Tibial artery (tissue), 4 donors: ENCODE measurements at regions not wholly inside any gene's neighbourhood (a gene's known extent, or its start where the extent isn't known, plus 50 kb on each side); places are given as distances from the start of the nearest gene placed in this dataset.

Source experiments
- DNase-seq, 2 donors: peaks; one replicate each; pipeline ENCODE4 v3.0.0-alpha.2; 2019
- H3K27ac ChIP-seq, 2 donors: fragments of 200-600 bp; sonication (generic) in 1 of 2; 1 replicate in 1 of 2; 2 replicates in 1 of 2; pipeline ENCODE4 v1.5.1; 2018 to 2019; ENCODE audit warnings: mild to moderate bottlenecking in 1 of 2
- H3K27me3 ChIP-seq, 2 donors: fragments of 200-600 bp; sonication (generic) in 1 of 2; one replicate each; pipeline versions ENCODE4 v1.5.1 to v1.6.0; 2016 to 2019
- H3K36me3 ChIP-seq, 3 donors: fragments of 200-600 bp; sonication (generic) in 2 of 3; one replicate each; pipeline ENCODE4 v1.5.1; 2016 to 2019; ENCODE audit warnings: mild to moderate bottlenecking in 2 of 3
- H3K4me1 ChIP-seq, 4 donors: fragments of 200-600 bp; sonication (generic) in 2 of 4; 1 replicate in 3 of 4; 2 replicates in 1 of 4; pipeline ENCODE4 v1.5.1; 2016 to 2019
- H3K4me3 ChIP-seq, 2 donors: fragments of 200-600 bp; sonication (generic) in 1 of 2; 1 replicate in 1 of 2; 2 replicates in 1 of 2; pipeline ENCODE4 v1.5.1; 2018 to 2019; ENCODE audit warnings: mild to moderate bottlenecking in 2 of 2
- H3K9me3 ChIP-seq, 3 donors: fragments of 200-600 bp; sonication (generic) in 1 of 3; one replicate each; pipeline ENCODE4 v1.5.1; 2016 to 2019
- intact Hi-C: fragments of 100-400 bp; cut with DNase I; formaldehyde crosslinking; loops from one replicate; pipeline ENCODE4 v1.15.0; 2023; ENCODE audit warnings: low total_unique reads
- TF ChIP-seq, protein P1 (sequence below), 2 experiments: fragments of 200-600 bp in 1 of 2; fragments of 450-650 bp in 1 of 2; IDR thresholded peaks; one replicate each; pipeline ENCODE4 v1.5.1; 2017 to 2019; ENCODE audit warnings: antibody characterized with exemption in 2 of 2, mild to moderate bottlenecking in 1 of 2, moderate library complexity in 1 of 2

DNA sequence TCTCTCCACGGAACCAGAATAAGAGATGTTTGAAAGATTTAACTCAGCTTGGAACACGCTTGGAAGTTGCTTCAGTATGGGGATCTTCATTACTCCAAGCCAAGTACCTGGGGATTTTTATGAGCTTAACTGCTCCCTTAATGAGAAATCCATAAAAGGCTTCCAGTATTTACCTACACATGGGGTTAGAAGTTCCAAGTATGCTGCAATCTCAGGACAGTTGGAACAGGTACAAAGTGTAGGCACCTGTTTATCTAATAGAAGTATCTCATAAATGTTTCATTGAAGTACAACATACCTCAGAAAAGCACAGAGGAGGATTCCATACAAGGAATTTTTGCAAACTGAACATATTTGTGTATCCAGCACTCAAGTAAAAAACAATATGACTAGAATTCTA, 161.6 kb upstream of the PIRT start:
- TF ChIP-seq, protein P1, sequence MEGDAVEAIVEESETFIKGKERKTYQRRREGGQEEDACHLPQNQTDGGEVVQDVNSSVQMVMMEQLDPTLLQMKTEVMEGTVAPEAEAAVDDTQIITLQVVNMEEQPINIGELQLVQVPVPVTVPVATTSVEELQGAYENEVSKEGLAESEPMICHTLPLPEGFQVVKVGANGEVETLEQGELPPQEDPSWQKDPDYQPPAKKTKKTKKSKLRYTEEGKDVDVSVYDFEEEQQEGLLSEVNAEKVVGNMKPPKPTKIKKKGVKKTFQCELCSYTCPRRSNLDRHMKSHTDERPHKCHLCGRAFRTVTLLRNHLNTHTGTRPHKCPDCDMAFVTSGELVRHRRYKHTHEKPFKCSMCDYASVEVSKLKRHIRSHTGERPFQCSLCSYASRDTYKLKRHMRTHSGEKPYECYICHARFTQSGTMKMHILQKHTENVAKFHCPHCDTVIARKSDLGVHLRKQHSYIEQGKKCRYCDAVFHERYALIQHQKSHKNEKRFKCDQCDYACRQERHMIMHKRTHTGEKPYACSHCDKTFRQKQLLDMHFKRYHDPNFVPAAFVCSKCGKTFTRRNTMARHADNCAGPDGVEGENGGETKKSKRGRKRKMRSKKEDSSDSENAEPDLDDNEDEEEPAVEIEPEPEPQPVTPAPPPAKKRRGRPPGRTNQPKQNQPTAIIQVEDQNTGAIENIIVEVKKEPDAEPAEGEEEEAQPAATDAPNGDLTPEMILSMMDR (IDR thresholded peaks at IDR 0.05) = no peak
- no peaks in the 10 kb centered on the region for H3K27me3 ChIP-seq
- H3K27ac ChIP-seq = no peak overlapping the region
- intact Hi-C loops = no loop called here
- H3K9me3 ChIP-seq = no peaks in the 10 kb centered on the region
- no peaks in the 10 kb centered on the region for H3K4me1 ChIP-seq
- no peak for DNase-seq
- H3K36me3 ChIP-seq = no peaks in the 10 kb centered on the region
- H3K4me3 ChIP-seq = no peak overlapping the region

GRCh38 chr17:10993126-10993525, 155.2 kb upstream of the PIRT start:
- no peak overlapping the region for H3K4me3 ChIP-seq
- TF ChIP-seq, protein P1 (IDR thresholded peaks at IDR 0.05) = no peak
- intact Hi-C loops = no loop called here
- H3K27me3 ChIP-seq = no peaks in the 10 kb centered on the region
- H3K36me3 ChIP-seq = no peaks in the 10 kb centered on the region
- H3K9me3 ChIP-seq = no peaks in the 10 kb centered on the region
- no peak overlapping the region for H3K27ac ChIP-seq
- DNase-seq = no peak
- H3K4me1 ChIP-seq = no peaks in the 10 kb centered on the region

DNA sequence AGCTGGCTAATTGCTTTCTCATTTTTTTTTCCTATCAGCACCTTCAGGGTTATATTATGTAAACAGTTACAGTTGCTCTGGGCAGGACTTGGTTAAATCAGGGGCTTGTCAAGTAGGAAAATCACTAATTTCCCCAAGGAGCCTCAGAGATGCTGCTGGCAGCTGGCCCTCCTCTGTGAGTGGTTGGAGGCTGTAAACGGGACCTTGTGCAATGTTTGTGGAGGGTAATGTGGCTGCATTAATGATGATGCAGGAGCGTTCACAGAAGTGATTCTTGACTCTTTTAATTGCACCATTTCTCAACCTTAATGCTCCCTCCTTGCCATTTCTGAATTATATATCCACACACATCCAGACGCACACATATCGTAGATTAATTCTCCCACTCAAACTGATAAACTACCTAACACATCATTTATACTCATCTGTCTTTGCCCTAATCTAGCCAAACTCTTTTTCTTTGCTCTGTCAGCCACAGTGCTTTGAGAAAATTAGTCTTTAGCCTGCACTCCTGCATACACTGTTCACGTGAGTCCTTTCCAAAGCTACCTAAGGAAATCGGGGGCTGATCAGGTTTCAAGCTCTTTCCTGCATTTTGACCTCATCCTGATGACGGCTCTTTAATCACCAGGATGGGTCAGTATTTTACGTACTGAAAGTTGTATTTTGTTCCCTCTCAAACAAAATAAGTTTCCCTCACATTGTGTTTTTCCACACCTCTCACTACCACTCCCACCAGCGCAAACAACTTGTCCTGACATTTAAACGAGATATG, 154.4 kb upstream of the PIRT start:
- no peaks in the 10 kb centered on the region for H3K36me3 ChIP-seq
- TF ChIP-seq, protein P1 (IDR thresholded peaks at IDR 0.05) = no peak
- no peak overlapping the region for H3K4me3 ChIP-seq
- no peak overlapping the region for H3K27ac ChIP-seq
- no peak for DNase-seq
- H3K9me3 ChIP-seq = no peaks in the 10 kb centered on the region
- no peaks in the 10 kb centered on the region for H3K4me1 ChIP-seq
- no peaks in the 10 kb centered on the region for H3K27me3 ChIP-seq
- intact Hi-C loops = no loop called here

DNA sequence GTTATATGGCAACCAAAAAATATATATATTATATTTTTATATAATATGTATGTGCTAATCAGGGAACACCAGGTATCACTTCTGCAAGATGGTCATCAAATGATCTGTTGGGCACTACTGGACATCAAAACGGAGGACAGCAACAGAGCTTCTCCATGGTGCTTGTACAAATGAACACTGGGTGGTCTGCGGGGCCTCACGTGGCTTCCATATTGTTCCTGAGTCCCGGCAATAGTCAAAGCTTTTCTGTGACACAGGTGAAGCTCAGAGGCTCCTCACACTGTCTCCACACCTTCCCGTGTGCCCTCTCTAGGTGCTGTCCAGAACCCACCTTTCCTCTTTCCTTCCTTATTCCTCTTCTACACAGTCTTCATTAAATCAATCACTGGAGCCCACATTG, 149.9 kb upstream of the PIRT start:
- TF ChIP-seq, protein P1 (IDR thresholded peaks at IDR 0.05) = no peak
- Histone ChIP-seq H3K27ac (no peak overlapping the region), H3K4me1 (no peaks in the 10 kb centered on the region), H3K27me3 (no peaks in the 10 kb centered on the region), H3K9me3 (no peaks in the 10 kb centered on the region), H3K36me3 (no peaks in the 10 kb centered on the region), H3K4me3 (no peak overlapping the region)
- no peak for DNase-seq
- intact Hi-C loops = no loop called here

DNA sequence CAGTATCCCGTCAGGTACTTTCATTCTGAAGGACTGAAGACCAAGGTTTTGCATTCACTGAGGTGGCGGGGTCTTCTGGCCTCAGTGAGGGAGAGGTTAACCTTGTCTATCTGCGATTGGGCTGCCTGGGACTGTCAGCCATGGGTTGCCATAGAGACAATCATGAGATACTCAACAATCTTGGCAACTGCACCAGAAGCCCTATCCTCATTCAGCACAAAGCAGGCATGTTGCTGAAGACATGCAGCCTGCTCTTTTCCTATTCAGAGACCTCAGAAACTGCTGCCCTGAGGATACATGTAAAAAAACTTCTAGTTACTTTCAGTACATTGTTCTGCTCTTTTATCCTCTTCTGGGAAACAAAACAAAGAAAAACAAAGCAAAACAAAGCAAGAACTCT, 146.3 kb upstream of the PIRT start:
- no peaks in the 10 kb centered on the region for H3K36me3 ChIP-seq
- H3K4me1 ChIP-seq = no peaks in the 10 kb centered on the region
- intact Hi-C loops = no loop called here
- no peak for DNase-seq
- TF ChIP-seq, protein P1 (IDR thresholded peaks at IDR 0.05) = no peak
- H3K27me3 ChIP-seq = no peaks in the 10 kb centered on the region
- no peaks in the 10 kb centered on the region for H3K9me3 ChIP-seq
- H3K4me3 ChIP-seq = no peak overlapping the region
- no peak overlapping the region for H3K27ac ChIP-seq
